HEK293T (cell line): ENCODE measurements at regions not wholly inside any gene's neighbourhood (a gene's known extent, or its start where the extent isn't known, plus 50 kb on each side); places are given as distances from the start of the nearest gene placed in this dataset.

Experiments used
- CTCF ChIA-PET: fragments of 350-600 bp; formaldehyde crosslinking; extraction: SDS; loops from one replicate; lab custom pipeline; 2021; ENCODE audit warnings: antibody characterized with exemption, inconsistent platforms; lab: Yijun Ruan, JAX
- POLR2A ChIA-PET: fragments of 350-600 bp; formaldehyde crosslinking; extraction: SDS; loops from one replicate; lab custom pipeline; 2020; ENCODE audit warnings: antibody characterized with exemption, inconsistent platforms; lab: Yijun Ruan, JAX
- DNase-seq: peaks from one replicate; pipeline ENCODE4 v3.0.0; 2012; ENCODE audit warnings: mixed read lengths; ENCODE audit errors: extremely low spot score
- ARNT ChIP-seq: fragments of 450-650 bp; IDR thresholded peaks from 2 replicates; pipeline ENCODE4 v1.6.1; 2017; ENCODE audit warnings: mild to moderate bottlenecking
- BHLHE40 ChIP-seq: fragments of 450-650 bp; IDR thresholded peaks from 2 replicates; pipeline ENCODE4 v1.6.1; 2016; ENCODE audit warnings: mild to moderate bottlenecking, moderate library complexity, borderline replicate concordance
- CTBP1 ChIP-seq: fragments of 450-650 bp; IDR thresholded peaks from 2 replicates; pipeline ENCODE4 v1.6.1; 2016; ENCODE audit warnings: borderline replicate concordance
- ELF4 ChIP-seq: fragments of 450-650 bp; IDR thresholded peaks from 2 replicates; pipeline ENCODE4 v1.6.1; 2017; ENCODE audit warnings: antibody characterized with exemption
- FOXA1 ChIP-seq: fragments of 450-650 bp; IDR thresholded peaks from 2 replicates; pipeline ENCODE4 v1.6.1; 2016; ENCODE audit warnings: mild to moderate bottlenecking
- FOXK2 ChIP-seq: fragments of 450-650 bp; IDR thresholded peaks from 2 replicates; pipeline ENCODE4 v1.6.1; 2016; ENCODE audit warnings: mild to moderate bottlenecking
- FOXM1 ChIP-seq: fragments of 450-650 bp; IDR thresholded peaks from 2 replicates; pipeline ENCODE4 v1.6.1; 2017; ENCODE audit warnings: mild to moderate bottlenecking, borderline replicate concordance
- HDGF ChIP-seq: fragments of 450-650 bp; IDR thresholded peaks from 2 replicates; pipeline ENCODE4 v1.6.1; 2017; ENCODE audit warnings: antibody characterized with exemption, borderline replicate concordance
- L3MBTL2 ChIP-seq: fragments of 450-650 bp; conservative IDR thresholded peaks from 2 replicates; pipeline ENCODE4 v1.6.1; 2016; ENCODE audit warnings: mild to moderate bottlenecking
- LEF1 ChIP-seq: fragments of 450-650 bp; IDR thresholded peaks from 2 replicates; pipeline ENCODE4 v1.6.1; 2017; ENCODE audit warnings: mild to moderate bottlenecking, borderline replicate concordance
- NFRKB ChIP-seq: fragments of 450-650 bp; IDR thresholded peaks from 2 replicates; pipeline ENCODE4 v1.6.1; 2016; ENCODE audit warnings: mild to moderate bottlenecking, moderate library complexity
- PKNOX1 ChIP-seq: fragments of 450-650 bp; IDR thresholded peaks from 2 replicates; pipeline ENCODE4 v1.6.1; 2016
- SP1 ChIP-seq: fragments of 450-650 bp; IDR thresholded peaks from 2 replicates; pipeline ENCODE4 v1.6.1; 2017
- SUZ12 ChIP-seq: fragments of 450-650 bp; IDR thresholded peaks from 2 replicates; pipeline ENCODE4 v1.6.1; 2016; ENCODE audit warnings: mild to moderate bottlenecking
- TARDBP ChIP-seq: fragments of 450-650 bp; IDR thresholded peaks from 2 replicates; pipeline ENCODE4 v1.6.1; 2016
- ZNF384 ChIP-seq: fragments of 450-650 bp; IDR thresholded peaks from 2 replicates; pipeline ENCODE4 v1.6.1; 2016

GRCh38 chr2:106963893-106964292 lies 77.9 kb upstream of the ST6GAL2 start:
- TF ChIP-seq FOXK2 (no peak), SP1 (no peak), PKNOX1 (no peak), LEF1 (no peak), L3MBTL2 (no peak), TARDBP (no peak), FOXA1 (no peak), NFRKB (no peak), ARNT (no peak), FOXM1 (no peak), ZNF384 (no peak)
- CTCF ChIA-PET, result interaction anchor here (0.5 kb wide), 1 partner anchor 774 kb away, joined by 3 read pairs; no protein-coding TSS in a partner anchor
- no peak for DNase-seq
- POLR2A ChIA-PET, result no interaction called here

- no peak for DNase-seq
- no peak for TF ChIP-seq SP1
- TF ChIP-seq FOXA1, result no peak
- no peak for TF ChIP-seq ZNF384
- TF ChIP-seq LEF1, result no peak
- TF ChIP-seq CTBP1, result no peak
- TF ChIP-seq SUZ12, result no peak
- no peak for TF ChIP-seq ELF4
- TF ChIP-seq FOXM1, result no peak
- no peak for TF ChIP-seq NFRKB
- no peak for TF ChIP-seq FOXK2
- no peak for TF ChIP-seq L3MBTL2
- POLR2A ChIA-PET, result no interaction called here
- CTCF ChIA-PET, result no interaction called here
These were observed 79.6 kb upstream of the ST6GAL2 start for GRCh38 chr2:106965611-106966010.

GRCh38 chr2:106969777-106970176 lies 83.8 kb upstream of the ST6GAL2 start:
- POLR2A ChIA-PET, result no interaction called here
- CTCF ChIA-PET, result no interaction called here
- no peak for DNase-seq
- TF ChIP-seq CTBP1, result no peak
- TF ChIP-seq FOXA1, result no peak

GRCh38 chr2:106970471-106971261 lies 84.7 kb upstream of the ST6GAL2 start:
- POLR2A ChIA-PET, result no interaction called here
- TF ChIP-seq CTBP1 (no peak), FOXM1 (no peak)
- CTCF ChIA-PET, result no interaction called here
- DNase-seq, result no peak

- no peak for DNase-seq
- ChIA-PET POLR2A (no interaction called here), CTCF (no interaction called here)
- TF ChIP-seq SUZ12 (no peak), SP1 (no peak), FOXK2 (no peak), HDGF (no peak), BHLHE40 (no peak), LEF1 (no peak), FOXM1 (no peak), CTBP1 (no peak), PKNOX1 (no peak), L3MBTL2 (no peak), NFRKB (no peak), ARNT (no peak), ELF4 (no peak), ZNF384 (no peak), FOXA1 (no peak), TARDBP (no peak)
These were observed 86.8 kb upstream of the ST6GAL2 start for GRCh38 chr2:106972782-106973181.

- DNase-seq, result no peak
- CTCF ChIA-PET, result no interaction called here
- POLR2A ChIA-PET, result no interaction called here
- no peak for TF ChIP-seq PKNOX1
- TF ChIP-seq ARNT, result no peak
- TF ChIP-seq TARDBP, result no peak
These were observed 88.9 kb upstream of the ST6GAL2 start for GRCh38 chr2:106974891-106975290.

GRCh38 chr2:106975641-106976040 lies 89.7 kb upstream of the ST6GAL2 start:
- POLR2A ChIA-PET, result no interaction called here
- no peak for TF ChIP-seq HDGF
- no peak for TF ChIP-seq FOXA1
- no peak for TF ChIP-seq BHLHE40
- no peak for TF ChIP-seq ELF4
- TF ChIP-seq SP1, result no peak
- no peak for TF ChIP-seq FOXK2
- TF ChIP-seq FOXM1, result no peak
- TF ChIP-seq SUZ12, result no peak
- TF ChIP-seq NFRKB, result no peak
- no peak for TF ChIP-seq LEF1
- TF ChIP-seq CTBP1, result no peak
- no peak for TF ChIP-seq L3MBTL2
- TF ChIP-seq PKNOX1, result no peak
- no peak for TF ChIP-seq ZNF384
- no peak for TF ChIP-seq ARNT
- no peak for TF ChIP-seq TARDBP
- DNase-seq, result no peak

More at GRCh38 chr2:106975641-106976040, 89.7 kb upstream of the ST6GAL2 start:
- CTCF ChIA-PET, result no interaction called here
